GM23338 (cell line): ENCODE measurements at regions not wholly inside any gene's neighbourhood (a gene's known extent, or its start where the extent isn't known, plus 50 kb on each side); places are given as distances from the start of the nearest gene placed in this dataset.

Experiments used
- ATAC-seq: fragments of 200-7000 bp; cut with Tn5 transposase; 3 replicates; pipeline ENCODE4 v1.9.1; 2020
- DNase-seq: peaks from one replicate; pipeline ENCODE4 v3.0.0-alpha.2; 2015; ENCODE audit warnings: low spot score
- H2AFZ ChIP-seq: fragments of 200-600 bp; sonication (generic); 2 replicates; pipeline ENCODE4 v1.8.0; 2016; ENCODE audit warnings: antibody characterized with exemption, mild to moderate bottlenecking, moderate library complexity
- H3F3A ChIP-seq: fragments of 200-600 bp; sonication (generic); replicated peaks from 2 replicates; pipeline ENCODE4 v1.8.0; 2017; ENCODE audit warnings: antibody characterized with exemption, mixed run types, low read depth
- H3K27ac ChIP-seq: fragments of 200-600 bp; sonication (generic); 2 replicates; pipeline ENCODE4 v1.6.1; 2016; ENCODE audit warnings: low read depth
- H3K27me3 ChIP-seq: fragments of 200-600 bp; sonication (generic); 2 replicates; pipeline ENCODE4 v1.8.0; 2016; ENCODE audit warnings: mild to moderate bottlenecking, mixed run types, moderate library complexity; ENCODE audit not compliant: insufficient read depth
- H3K36me3 ChIP-seq: fragments of 200-600 bp; sonication (generic); 2 replicates; pipeline ENCODE4 v1.8.0; 2016; ENCODE audit warnings: mild to moderate bottlenecking; ENCODE audit not compliant: insufficient read depth
- H3K4me1 ChIP-seq: fragments of 200-600 bp; sonication (generic); 2 replicates; pipeline ENCODE4 v1.8.0; 2016; ENCODE audit warnings: mild to moderate bottlenecking, moderate library complexity; ENCODE audit not compliant: insufficient read depth
- H3K4me2 ChIP-seq: fragments of 200-600 bp; sonication (generic); 2 replicates; pipeline ENCODE4 v1.7.1; 2017; ENCODE audit warnings: mixed run types
- H3K4me3 ChIP-seq: fragments of 200-600 bp; sonication (generic); 2 replicates; pipeline ENCODE4 v1.6.1; 2016; ENCODE audit warnings: mixed run types
- H3K79me2 ChIP-seq: fragments of 200-600 bp; sonication (generic); replicated peaks from 2 replicates; pipeline ENCODE4 v1.8.0; 2017; ENCODE audit warnings: mild to moderate bottlenecking; ENCODE audit not compliant: insufficient read depth
- H3K9me2 ChIP-seq: fragments of 200-600 bp; sonication (generic); 2 replicates; pipeline ENCODE4 v1.8.0; 2017; ENCODE audit not compliant: insufficient read depth
- H4K20me1 ChIP-seq: fragments of 200-600 bp; sonication (generic); replicated peaks from 2 replicates; pipeline ENCODE4 v1.8.0; 2017; ENCODE audit warnings: mild to moderate bottlenecking; ENCODE audit not compliant: insufficient read depth
- H3K27ac Mint-ChIP-seq: 2 replicates; pipeline ENCODE4 v1.8.0; 2020; ENCODE audit warnings: inconsistent platforms, mild to moderate bottlenecking, moderate library complexity, mixed read lengths
- H3K27me3 Mint-ChIP-seq: 3 replicates; pipeline ENCODE4 v1.8.0; 2022; ENCODE audit warnings: low read depth, mild to moderate bottlenecking, moderate library complexity, mixed read lengths, inconsistent platforms; ENCODE audit not compliant: insufficient read depth, poor library complexity
- H3K36me3 Mint-ChIP-seq: 3 replicates; pipeline ENCODE4 v1.8.0; 2021; ENCODE audit warnings: low read depth, mild to moderate bottlenecking, inconsistent platforms, moderate library complexity, mixed read lengths
- H3K4me1 Mint-ChIP-seq: 3 replicates; pipeline ENCODE4 v1.8.0; 2020; ENCODE audit warnings: mild to moderate bottlenecking, inconsistent platforms, mixed read lengths
- H3K4me3 Mint-ChIP-seq: 3 replicates; pipeline ENCODE4 v1.8.0; 2021; ENCODE audit warnings: moderate library complexity, mild to moderate bottlenecking, inconsistent platforms, mixed read lengths
- H3K9me3 Mint-ChIP-seq: 3 replicates; pipeline ENCODE4 v1.8.0; 2020; ENCODE audit warnings: moderate library complexity, mild to moderate bottlenecking, inconsistent platforms, mixed read lengths
- CREB1 ChIP-seq: fragments of 250-450 bp; sonication (Bioruptor Pico); IDR thresholded peaks from 2 replicates; pipeline ENCODE4 v1.5.0; 2020; ENCODE audit warnings: low read depth, mild to moderate bottlenecking, moderate library complexity
- EZH2 ChIP-seq: fragments of 200-600 bp; sonication (generic); IDR thresholded peaks from one replicate; pipeline ENCODE4 v1.8.0; 2017; ENCODE audit warnings: antibody characterized with exemption, mild to moderate bottlenecking, low read depth; ENCODE audit not compliant: unreplicated experiment
- JUNB ChIP-seq: IDR thresholded peaks from one replicate; pipeline ENCODE4 v1.6.1; 2016; ENCODE audit warnings: antibody characterized with exemption; ENCODE audit not compliant: unreplicated experiment
- NANOG ChIP-seq: IDR thresholded peaks from 2 replicates; pipeline ENCODE4 v1.6.1; 2016; ENCODE audit warnings: antibody characterized with exemption, borderline replicate concordance
- REST ChIP-seq: IDR thresholded peaks from one replicate; pipeline ENCODE4 v1.6.1; 2018; ENCODE audit warnings: antibody characterized with exemption; ENCODE audit not compliant: unreplicated experiment
- STAT1 ChIP-seq: IDR thresholded peaks from one replicate; pipeline ENCODE4 v1.6.1; 2016; ENCODE audit warnings: antibody characterized with exemption; ENCODE audit not compliant: unreplicated experiment
- ZNF462 ChIP-seq: fragments of 250-450 bp; sonication (Bioruptor Pico); IDR thresholded peaks from 2 replicates; pipeline ENCODE4 v1.5.0; 2020; ENCODE audit warnings: mild to moderate bottlenecking, moderate library complexity
- TF ChIP-seq, protein P1 (sequence below): IDR thresholded peaks from 2 replicates; pipeline ENCODE4 v1.6.1; 2016; ENCODE audit warnings: antibody characterized with exemption
- TF ChIP-seq, protein P2 (sequence below), 2 experiments: fragments of 200-600 bp in 1 of 2; sonication (generic) in 1 of 2; conservative IDR thresholded peaks; 2 replicates each; pipeline versions ENCODE4 v1.5.1 to v1.6.1; 2016 to 2017; ENCODE audit warnings: antibody characterized with exemption in 2 of 2, low read depth in 2 of 2, mild to moderate bottlenecking in 2 of 2, moderate library complexity in 1 of 2

- TF ChIP-seq REST: no peak
- TF ChIP-seq ZNF462 (CRISPR knock-in tag): no peak
- TF ChIP-seq CREB1 (CRISPR knock-in tag): no peak
Measured at GRCh38 chr6:121521164-121521555, 85.7 kb downstream of the GJA1 start (continued).

GRCh38 chr6:121522265-121522664, 86.8 kb downstream of the GJA1 start:
- DNase-seq (no peak), ATAC-seq (no peak)
- Mint-ChIP-seq H3K27ac (no peak overlapping the region), H3K4me1 (peaks cover 26% of the 10 kb centered on the region), H3K36me3 (no peaks in the 10 kb centered on the region), H3K4me3 (no peak overlapping the region), H3K27me3 (no peaks in the 10 kb centered on the region), H3K9me3 (no peaks in the 10 kb centered on the region)
- H3K27me3 ChIP-seq: no peaks in the 10 kb centered on the region
- no peaks in the 10 kb centered on the region for H4K20me1 ChIP-seq
- no peaks in the 10 kb centered on the region for H3F3A ChIP-seq
- no peak overlapping the region for H3K27ac ChIP-seq
- no peaks in the 10 kb centered on the region for H3K36me3 ChIP-seq
- peaks cover 32% of the 10 kb centered on the region for H3K4me1 ChIP-seq
- H3K9me2 ChIP-seq: no peaks in the 10 kb centered on the region
- no peaks in the 10 kb centered on the region for H3K79me2 ChIP-seq
- no peak overlapping the region for H3K4me3 ChIP-seq
- peak overlapping the region; percentile 80 for H2AFZ ChIP-seq
- no peak overlapping the region for H3K4me2 ChIP-seq
- TF ChIP-seq JUNB (no peak), CREB1 (CRISPR knock-in tag) (no peak), STAT1 (no peak), REST (no peak), EZH2 (no peak), NANOG (no peak)
- TF ChIP-seq, protein P1, sequence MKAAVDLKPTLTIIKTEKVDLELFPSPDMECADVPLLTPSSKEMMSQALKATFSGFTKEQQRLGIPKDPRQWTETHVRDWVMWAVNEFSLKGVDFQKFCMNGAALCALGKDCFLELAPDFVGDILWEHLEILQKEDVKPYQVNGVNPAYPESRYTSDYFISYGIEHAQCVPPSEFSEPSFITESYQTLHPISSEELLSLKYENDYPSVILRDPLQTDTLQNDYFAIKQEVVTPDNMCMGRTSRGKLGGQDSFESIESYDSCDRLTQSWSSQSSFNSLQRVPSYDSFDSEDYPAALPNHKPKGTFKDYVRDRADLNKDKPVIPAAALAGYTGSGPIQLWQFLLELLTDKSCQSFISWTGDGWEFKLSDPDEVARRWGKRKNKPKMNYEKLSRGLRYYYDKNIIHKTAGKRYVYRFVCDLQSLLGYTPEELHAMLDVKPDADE: no peak
- TF ChIP-seq, protein P2, sequence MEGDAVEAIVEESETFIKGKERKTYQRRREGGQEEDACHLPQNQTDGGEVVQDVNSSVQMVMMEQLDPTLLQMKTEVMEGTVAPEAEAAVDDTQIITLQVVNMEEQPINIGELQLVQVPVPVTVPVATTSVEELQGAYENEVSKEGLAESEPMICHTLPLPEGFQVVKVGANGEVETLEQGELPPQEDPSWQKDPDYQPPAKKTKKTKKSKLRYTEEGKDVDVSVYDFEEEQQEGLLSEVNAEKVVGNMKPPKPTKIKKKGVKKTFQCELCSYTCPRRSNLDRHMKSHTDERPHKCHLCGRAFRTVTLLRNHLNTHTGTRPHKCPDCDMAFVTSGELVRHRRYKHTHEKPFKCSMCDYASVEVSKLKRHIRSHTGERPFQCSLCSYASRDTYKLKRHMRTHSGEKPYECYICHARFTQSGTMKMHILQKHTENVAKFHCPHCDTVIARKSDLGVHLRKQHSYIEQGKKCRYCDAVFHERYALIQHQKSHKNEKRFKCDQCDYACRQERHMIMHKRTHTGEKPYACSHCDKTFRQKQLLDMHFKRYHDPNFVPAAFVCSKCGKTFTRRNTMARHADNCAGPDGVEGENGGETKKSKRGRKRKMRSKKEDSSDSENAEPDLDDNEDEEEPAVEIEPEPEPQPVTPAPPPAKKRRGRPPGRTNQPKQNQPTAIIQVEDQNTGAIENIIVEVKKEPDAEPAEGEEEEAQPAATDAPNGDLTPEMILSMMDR (conservative IDR thresholded peaks at IDR 0.05; ENCODE audit: low read depth in 2 of 2): no peak
